Liver (tissue), 7 donors: ENCODE measurements at regions not wholly inside any gene's neighbourhood (a gene's known extent, or its start where the extent isn't known, plus 50 kb on each side); places are given as distances from the start of the nearest gene placed in this dataset.

ENCODE experiments used
- DNase-seq: peaks from one replicate; pipeline ENCODE4 v3.0.0-alpha.2; 2017; ENCODE audit warnings: low spot score
- H3K27ac ChIP-seq, 2 donors: one replicate each; pipeline ENCODE4 v1.7.0; 2013; ENCODE audit warnings: inconsistent platforms in 2 of 2, low read length in 2 of 2, control low read depth in 1 of 2, low read depth in 1 of 2, mild to moderate bottlenecking in 1 of 2
- H3K27me3 ChIP-seq, 4 donors: one replicate each; pipeline versions ENCODE4 v1.6.1 to v1.7.0; 2013; ENCODE audit warnings: low read length in 3 of 4, inconsistent platforms in 1 of 4, mild to moderate bottlenecking in 1 of 4, moderate library complexity in 1 of 4; ENCODE audit not compliant: control insufficient read depth in 4 of 4, insufficient read depth in 4 of 4
- H3K36me3 ChIP-seq, 4 donors: one replicate each; pipeline versions ENCODE4 v1.6.1 to v1.7.0; 2013; ENCODE audit warnings: low read length in 3 of 4, mild to moderate bottlenecking in 3 of 4, low read depth in 1 of 4, moderate library complexity in 1 of 4; ENCODE audit not compliant: control insufficient read depth in 4 of 4, insufficient read depth in 3 of 4
- H3K4me1 ChIP-seq, 4 donors: one replicate each; pipeline versions ENCODE4 v1.6.1 to v1.7.0; 2013; ENCODE audit warnings: low read length in 3 of 4, mild to moderate bottlenecking in 3 of 4, moderate library complexity in 1 of 4; ENCODE audit not compliant: control insufficient read depth in 4 of 4, insufficient read depth in 4 of 4
- H3K4me3 ChIP-seq, 3 donors: one replicate each; pipeline versions ENCODE4 v1.6.1 to v1.7.0; 2013; ENCODE audit warnings: low read length in 3 of 3, control low read depth in 1 of 3, low read depth in 1 of 3, mild to moderate bottlenecking in 1 of 3
- H3K9ac ChIP-seq, 2 donors: one replicate each; pipeline ENCODE4 v1.7.0; 2013; ENCODE audit warnings: low read length in 2 of 2, mild to moderate bottlenecking in 2 of 2, moderate library complexity in 2 of 2, control low read depth in 1 of 2, low read depth in 1 of 2
- H3K9me3 ChIP-seq, 4 donors: one replicate each; pipeline versions ENCODE4 v1.6.1 to v1.7.0; 2013; ENCODE audit warnings: low read length in 3 of 4; ENCODE audit not compliant: control insufficient read depth in 4 of 4
- EGR1 ChIP-seq, 2 donors: IDR thresholded peaks; 2 replicates each; pipeline ENCODE4 v1.6.1; 2016 to 2018; ENCODE audit warnings: antibody characterized with exemption in 2 of 2, low read depth in 2 of 2
- FOXA1 ChIP-seq: IDR thresholded peaks from 2 replicates; pipeline ENCODE4 v1.6.1; 2016; ENCODE audit warnings: antibody characterized with exemption
- FOXA2 ChIP-seq: IDR thresholded peaks from 2 replicates; pipeline ENCODE4 v1.6.1; 2016; ENCODE audit warnings: antibody characterized with exemption
- GABPA ChIP-seq, 2 donors: IDR thresholded peaks in 1 of 2; conservative IDR thresholded peaks in 1 of 2; 2 replicates each; pipeline ENCODE4 v1.6.1; 2016; ENCODE audit warnings: antibody characterized with exemption in 2 of 2, mild to moderate bottlenecking in 1 of 2, moderate library complexity in 1 of 2
- HNF4A ChIP-seq, 2 donors: conservative IDR thresholded peaks; 2 replicates each; pipeline ENCODE4 v1.6.1; 2016; ENCODE audit warnings: antibody characterized with exemption in 2 of 2, mild to moderate bottlenecking in 2 of 2
- HNF4G ChIP-seq: IDR thresholded peaks from 2 replicates; pipeline ENCODE4 v1.6.1; 2016; ENCODE audit warnings: antibody characterized with exemption
- JUND ChIP-seq, 2 donors: IDR thresholded peaks; 2 replicates each; pipeline ENCODE4 v1.6.1; 2016; ENCODE audit warnings: antibody characterized with exemption in 2 of 2
- MAX ChIP-seq: IDR thresholded peaks from 2 replicates; pipeline ENCODE4 v1.6.1; 2016; ENCODE audit warnings: antibody characterized with exemption
- NR2F2 ChIP-seq: IDR thresholded peaks from 2 replicates; pipeline ENCODE4 v1.6.1; 2016; ENCODE audit warnings: antibody characterized with exemption
- SP1 ChIP-seq: IDR thresholded peaks from 2 replicates; pipeline ENCODE4 v1.6.1; 2018; ENCODE audit warnings: antibody characterized with exemption, mild to moderate bottlenecking
- YY1 ChIP-seq: IDR thresholded peaks from 2 replicates; pipeline ENCODE4 v1.6.1; 2016; ENCODE audit warnings: antibody characterized with exemption, mild to moderate bottlenecking
- ZBTB33 ChIP-seq: IDR thresholded peaks from 2 replicates; pipeline ENCODE4 v1.6.1; 2016; ENCODE audit warnings: antibody characterized with exemption
- WGBS: extraction: QIAGEN DNeasy Blood & Tissue Kit; methylation state at CpG from one replicate; pipeline ENCODE4 v1.1.7; 2013; 5-methylcytosine and 5-hydroxymethylcytosine counted together
- TF ChIP-seq, protein P1 (sequence below): IDR thresholded peaks from 2 replicates; pipeline ENCODE4 v1.6.1; 2016; ENCODE audit warnings: antibody characterized with exemption, mild to moderate bottlenecking
- donor health status: healthy.
- donor health status: healthy.
- donor health status: healthy.
- donor health status: healthy.

DNA sequence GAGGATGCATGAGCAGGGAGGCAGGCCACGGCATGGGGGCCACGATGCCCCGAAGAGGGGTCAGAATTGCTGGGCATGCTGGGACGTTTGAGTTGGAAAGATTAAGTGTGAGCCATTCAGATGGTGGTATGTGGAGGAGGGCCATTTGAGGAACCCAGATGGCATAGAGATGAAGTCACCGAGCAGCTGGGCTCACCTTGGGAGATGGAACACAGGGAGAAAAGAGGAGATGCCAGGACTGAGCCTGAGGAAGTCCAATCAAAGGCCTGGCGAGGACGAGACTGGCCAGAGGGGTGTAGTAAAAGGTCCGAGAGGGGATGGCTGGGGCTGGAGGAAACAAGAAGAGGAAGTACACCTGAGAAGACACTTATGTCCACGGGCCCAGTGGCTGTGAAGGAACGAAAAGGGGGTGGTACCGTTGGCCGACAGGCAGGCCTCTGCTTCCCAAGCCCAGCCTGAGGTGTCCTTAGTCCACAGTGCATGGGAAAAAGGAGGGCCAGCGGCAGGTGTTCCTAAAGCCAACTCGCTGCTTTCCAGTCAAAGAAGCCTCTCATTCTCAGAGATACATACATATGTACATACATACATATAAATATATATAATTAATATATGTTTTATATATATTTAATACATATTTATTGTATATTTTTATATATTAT is 54.6 kb upstream of the CLCN4 start:
- no peaks in the 10 kb centered on the region for H3K9me3 ChIP-seq

DNA sequence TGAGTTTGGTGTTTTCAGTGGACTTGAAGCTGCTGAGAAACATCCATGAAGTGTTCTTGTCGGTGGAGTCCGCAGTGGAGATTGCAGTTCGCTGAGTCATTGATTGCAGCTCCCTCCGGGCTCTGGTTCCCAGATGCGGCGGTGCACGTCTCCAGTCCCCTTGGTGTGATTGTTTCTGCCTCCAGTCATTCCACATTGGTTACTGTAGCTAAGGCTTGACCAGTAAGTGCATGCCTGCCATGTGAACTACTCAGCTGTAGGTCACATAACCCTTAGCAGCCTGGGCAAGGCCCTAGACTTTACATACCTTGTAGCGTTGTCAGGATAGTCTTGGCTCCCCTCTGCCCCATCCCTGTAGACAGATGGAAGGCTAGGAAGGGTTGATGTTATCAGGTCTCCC is 53.8 kb upstream of the CLCN4 start:
- Histone ChIP-seq H3K36me3 (no peaks in the 10 kb centered on the region), H3K27ac (no peak overlapping the region), H3K27me3 (no peaks in the 10 kb centered on the region), H3K9me3 (no peaks in the 10 kb centered on the region), H3K9ac (no peak overlapping the region), H3K4me3 (no peak overlapping the region), H3K4me1 (peaks cover 0 to 11% (median 5%) of the 10 kb centered on the region in 4 donors)
- 94% methylated on average over 8 of the region's 8 CpGs for WGBS
- no peak for TF ChIP-seq ZBTB33
- no peak for TF ChIP-seq GABPA (IDR thresholded peaks at IDR 0.05 in 1 of 2, conservative IDR thresholded peaks at IDR 0.05 in 1 of 2)
- TF ChIP-seq YY1: no peak
- no peak for TF ChIP-seq FOXA1
- DNase-seq: no peak

More for the DNA sequence above, 54.6 kb upstream of the CLCN4 start:
- peaks cover 0 to 11% (median 5%) of the 10 kb centered on the region in 4 donors for H3K4me1 ChIP-seq
- DNase-seq: no peak
- 95% methylated on average over 14 of the region's 14 CpGs for WGBS
- H3K9ac ChIP-seq: no peak overlapping the region
- no peak overlapping the region for H3K4me3 ChIP-seq
- H3K27me3 ChIP-seq: no peaks in the 10 kb centered on the region
- no peak for TF ChIP-seq EGR1 (IDR thresholded peaks at IDR 0.05; ENCODE audit: low read depth in 2 of 2)
- no peak for TF ChIP-seq SP1
- TF ChIP-seq HNF4A (conservative IDR thresholded peaks at IDR 0.05): no peak
- TF ChIP-seq, protein P1, sequence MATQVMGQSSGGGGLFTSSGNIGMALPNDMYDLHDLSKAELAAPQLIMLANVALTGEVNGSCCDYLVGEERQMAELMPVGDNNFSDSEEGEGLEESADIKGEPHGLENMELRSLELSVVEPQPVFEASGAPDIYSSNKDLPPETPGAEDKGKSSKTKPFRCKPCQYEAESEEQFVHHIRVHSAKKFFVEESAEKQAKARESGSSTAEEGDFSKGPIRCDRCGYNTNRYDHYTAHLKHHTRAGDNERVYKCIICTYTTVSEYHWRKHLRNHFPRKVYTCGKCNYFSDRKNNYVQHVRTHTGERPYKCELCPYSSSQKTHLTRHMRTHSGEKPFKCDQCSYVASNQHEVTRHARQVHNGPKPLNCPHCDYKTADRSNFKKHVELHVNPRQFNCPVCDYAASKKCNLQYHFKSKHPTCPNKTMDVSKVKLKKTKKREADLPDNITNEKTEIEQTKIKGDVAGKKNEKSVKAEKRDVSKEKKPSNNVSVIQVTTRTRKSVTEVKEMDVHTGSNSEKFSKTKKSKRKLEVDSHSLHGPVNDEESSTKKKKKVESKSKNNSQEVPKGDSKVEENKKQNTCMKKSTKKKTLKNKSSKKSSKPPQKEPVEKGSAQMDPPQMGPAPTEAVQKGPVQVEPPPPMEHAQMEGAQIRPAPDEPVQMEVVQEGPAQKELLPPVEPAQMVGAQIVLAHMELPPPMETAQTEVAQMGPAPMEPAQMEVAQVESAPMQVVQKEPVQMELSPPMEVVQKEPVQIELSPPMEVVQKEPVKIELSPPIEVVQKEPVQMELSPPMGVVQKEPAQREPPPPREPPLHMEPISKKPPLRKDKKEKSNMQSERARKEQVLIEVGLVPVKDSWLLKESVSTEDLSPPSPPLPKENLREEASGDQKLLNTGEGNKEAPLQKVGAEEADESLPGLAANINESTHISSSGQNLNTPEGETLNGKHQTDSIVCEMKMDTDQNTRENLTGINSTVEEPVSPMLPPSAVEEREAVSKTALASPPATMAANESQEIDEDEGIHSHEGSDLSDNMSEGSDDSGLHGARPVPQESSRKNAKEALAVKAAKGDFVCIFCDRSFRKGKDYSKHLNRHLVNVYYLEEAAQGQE: no peak
- TF ChIP-seq JUND (IDR thresholded peaks at IDR 0.05): no peak
- H3K36me3 ChIP-seq: no peaks in the 10 kb centered on the region
- no peak overlapping the region for H3K27ac ChIP-seq

DNA sequence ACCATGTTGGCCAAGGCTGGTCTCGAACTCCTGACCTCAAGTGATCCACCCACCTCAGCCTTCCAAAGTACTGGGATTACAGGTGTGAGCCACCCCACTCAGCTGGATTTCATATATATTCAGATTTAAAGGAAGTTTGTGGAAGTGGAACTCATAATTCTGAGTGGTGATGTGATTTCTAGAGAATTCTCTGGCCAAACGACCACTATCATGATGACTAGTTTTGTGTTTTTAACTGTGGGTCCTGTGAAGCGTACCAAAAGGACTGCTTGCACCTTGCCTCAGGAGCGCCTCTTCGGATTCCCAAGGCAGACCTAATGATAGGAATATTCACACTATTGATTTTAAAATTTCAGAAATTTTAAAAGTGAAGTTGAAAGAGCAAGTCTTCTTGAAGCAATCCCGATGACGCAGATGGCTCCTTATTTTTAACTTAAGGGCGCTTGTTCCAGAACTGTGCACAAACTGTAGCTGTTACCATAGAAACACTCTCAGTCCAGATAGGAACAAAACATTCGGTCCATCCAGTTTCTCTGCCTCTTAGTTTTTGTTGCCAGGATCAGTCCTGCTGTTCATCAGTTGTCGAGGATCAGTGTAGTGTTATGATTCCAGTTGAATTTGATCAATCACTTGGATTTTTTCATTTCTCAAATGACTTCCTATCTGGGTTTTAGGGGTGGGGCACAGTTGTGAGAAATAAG is 51.7 kb upstream of the CLCN4 start:
- DNase-seq: no peak
- H3K4me1 ChIP-seq: peaks cover 0 to 8% (median 5%) of the 10 kb centered on the region in 4 donors
- H3K9ac ChIP-seq: no peak overlapping the region
- no peaks in the 10 kb centered on the region for H3K27me3 ChIP-seq
- H3K9me3 ChIP-seq: no peaks in the 10 kb centered on the region
- no peak for TF ChIP-seq MAX
- TF ChIP-seq EGR1 (IDR thresholded peaks at IDR 0.05; ENCODE audit: low read depth in 2 of 2): no peak
- no peak for TF ChIP-seq NR2F2
- no peak for TF ChIP-seq HNF4G
- no peak for TF ChIP-seq FOXA2
- TF ChIP-seq YY1: no peak
- TF ChIP-seq ZBTB33: no peak
- H3K27ac ChIP-seq: no peak overlapping the region
- H3K36me3 ChIP-seq: no peaks in the 10 kb centered on the region
- WGBS: 93% methylated on average over 10 of the region's 10 CpGs
- H3K4me3 ChIP-seq: no peak overlapping the region
